ENCODE measurements at regions not wholly inside any gene's neighbourhood (a gene's known extent, or its start where the extent isn't known, plus 50 kb on each side); places are given as distances from the start of the nearest gene placed in this dataset.

DNA sequence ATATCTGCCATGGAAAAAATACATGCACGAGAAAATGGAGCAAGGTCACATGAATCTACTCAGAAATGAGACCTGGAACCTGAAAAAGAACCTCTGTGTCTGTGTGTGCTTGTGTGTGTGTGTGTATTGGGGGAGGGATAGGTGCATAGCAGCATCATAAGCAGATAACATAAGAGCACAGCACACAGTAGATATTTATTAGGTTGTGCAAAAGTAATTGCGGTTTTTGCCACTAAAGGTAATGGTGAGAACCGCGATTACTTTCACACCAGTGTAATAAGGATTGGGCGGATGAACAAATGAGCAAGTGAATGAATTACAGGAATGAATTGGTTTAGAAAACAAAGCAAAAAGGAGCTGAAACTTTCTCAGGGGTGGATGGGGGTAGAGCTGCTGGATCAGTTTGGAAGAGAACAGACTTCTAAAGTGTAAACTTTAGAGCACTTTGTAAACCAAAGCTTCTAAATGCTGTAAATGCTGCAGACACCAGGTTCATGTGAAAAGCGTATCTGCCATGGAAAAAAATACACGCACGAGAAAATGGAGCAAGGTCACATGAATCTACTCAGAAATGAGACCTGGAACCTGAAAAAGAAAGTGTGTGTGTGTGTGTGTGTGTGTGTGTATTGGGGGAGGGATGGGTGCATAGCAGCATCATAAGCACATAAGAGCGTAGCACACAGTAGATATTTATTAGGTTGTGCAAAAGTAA is 156.9 kb downstream of the TOMM20 start:
- Histone ChIP-seq H3K36me3 (ENCODE audit: control insufficient read depth, insufficient read depth, low read length) (no peaks in the 10 kb centered on the region), H3K27me3 (ENCODE audit: control insufficient read depth, insufficient read depth, low read length) (no peaks in the 10 kb centered on the region), H3K4me3 (ENCODE audit: low read depth, low read length) (no peak overlapping the region)
- DNase-seq (ENCODE audit: low read depth) = no peak
- CTCF ChIA-PET = interaction anchor here (0.9 to 2.7 kb wide), 2 partner anchors 471 to 472 kb away, joined by 3 to 11 read pairs; no protein-coding TSS in a partner anchor
- TF ChIP-seq, protein P1, sequence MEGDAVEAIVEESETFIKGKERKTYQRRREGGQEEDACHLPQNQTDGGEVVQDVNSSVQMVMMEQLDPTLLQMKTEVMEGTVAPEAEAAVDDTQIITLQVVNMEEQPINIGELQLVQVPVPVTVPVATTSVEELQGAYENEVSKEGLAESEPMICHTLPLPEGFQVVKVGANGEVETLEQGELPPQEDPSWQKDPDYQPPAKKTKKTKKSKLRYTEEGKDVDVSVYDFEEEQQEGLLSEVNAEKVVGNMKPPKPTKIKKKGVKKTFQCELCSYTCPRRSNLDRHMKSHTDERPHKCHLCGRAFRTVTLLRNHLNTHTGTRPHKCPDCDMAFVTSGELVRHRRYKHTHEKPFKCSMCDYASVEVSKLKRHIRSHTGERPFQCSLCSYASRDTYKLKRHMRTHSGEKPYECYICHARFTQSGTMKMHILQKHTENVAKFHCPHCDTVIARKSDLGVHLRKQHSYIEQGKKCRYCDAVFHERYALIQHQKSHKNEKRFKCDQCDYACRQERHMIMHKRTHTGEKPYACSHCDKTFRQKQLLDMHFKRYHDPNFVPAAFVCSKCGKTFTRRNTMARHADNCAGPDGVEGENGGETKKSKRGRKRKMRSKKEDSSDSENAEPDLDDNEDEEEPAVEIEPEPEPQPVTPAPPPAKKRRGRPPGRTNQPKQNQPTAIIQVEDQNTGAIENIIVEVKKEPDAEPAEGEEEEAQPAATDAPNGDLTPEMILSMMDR (IDR thresholded peaks at IDR 0.05; ENCODE audit: insufficient read depth, low read depth, low read length) = no peak
- POLR2A ChIA-PET = interaction anchor here (0.7 to 1.4 kb wide), 2 partner anchors 9 to 1545 kb away, joined by 4 to 7 read pairs; no protein-coding TSS in a partner anchor

DNA sequence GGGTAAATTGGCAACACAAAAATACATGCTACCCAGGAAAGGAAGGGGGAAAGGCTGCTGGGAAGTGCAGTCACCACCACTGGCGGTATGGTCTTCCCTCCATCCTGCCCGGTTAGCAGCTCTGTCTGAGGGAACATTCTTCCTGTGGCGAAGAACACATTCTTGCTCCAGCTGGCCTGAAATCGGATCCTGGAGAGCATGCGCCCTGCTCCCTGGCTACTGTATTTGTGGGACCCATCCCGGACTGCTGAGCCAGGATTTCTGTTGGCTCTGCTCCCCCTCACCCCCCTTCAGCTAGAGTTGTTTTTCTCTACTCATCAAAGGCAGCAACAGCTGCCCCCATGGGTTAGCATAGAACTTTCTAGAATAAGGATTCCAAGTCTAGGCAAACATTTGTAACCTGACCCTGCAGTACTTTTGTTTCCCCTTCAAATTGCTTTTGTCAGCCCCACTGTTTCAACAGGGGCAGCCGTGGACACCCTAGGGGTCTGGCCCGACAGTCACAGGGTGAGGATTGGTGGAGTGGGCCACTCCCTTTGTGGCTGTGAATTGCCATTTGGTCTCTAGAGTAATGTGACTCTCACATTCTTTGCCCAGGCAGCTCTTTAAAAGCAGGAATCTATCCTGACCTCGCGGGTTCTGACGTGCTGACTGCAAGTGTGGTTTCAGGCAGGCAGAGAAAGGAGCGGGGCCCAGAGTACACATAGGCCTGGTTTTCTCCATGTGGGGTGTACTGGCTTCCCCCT is 157.7 kb downstream of the TOMM20 start:
- CTCF ChIA-PET = interaction anchor here (0.9 to 2.7 kb wide), 6 partner anchors 95 to 471 kb away, joined by 3 to 12 read pairs (median 4); no protein-coding TSS in a partner anchor
- DNase-seq (ENCODE audit: low read depth) = peak; percentile 76
- POLR2A ChIA-PET = interaction anchor here (0.5 to 1.6 kb wide), 5 partner anchors 10 to 408 kb away, joined by 3 to 5 read pairs (median 4); no protein-coding TSS in a partner anchor
- TF ChIP-seq, protein P1 (IDR thresholded peaks at IDR 0.05; ENCODE audit: insufficient read depth, low read depth, low read length) = no peak
- Histone ChIP-seq H3K27me3 (ENCODE audit: control insufficient read depth, insufficient read depth, low read length) (no peaks in the 10 kb centered on the region), H3K36me3 (ENCODE audit: control insufficient read depth, insufficient read depth, low read length) (no peaks in the 10 kb centered on the region), H3K4me3 (ENCODE audit: low read depth, low read length) (no peak overlapping the region)

DNA sequence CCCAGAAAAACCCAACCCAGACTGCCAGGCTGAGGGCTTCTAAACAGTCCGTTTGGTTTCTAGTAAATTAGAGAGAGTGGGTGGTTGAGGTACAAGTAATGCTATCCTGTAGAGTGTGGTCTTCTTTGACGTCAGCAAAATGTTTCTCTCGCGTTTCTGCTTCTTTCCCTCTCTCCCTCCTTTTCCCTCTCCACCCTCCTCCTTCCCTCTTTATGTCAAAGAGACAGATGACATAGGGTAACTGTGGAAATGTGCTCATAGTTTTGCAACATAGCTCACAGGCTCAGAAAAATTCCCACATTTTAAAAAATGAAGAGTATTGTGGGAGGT is 158.3 kb downstream of the TOMM20 start:
- CTCF ChIA-PET = interaction anchor here (0.9 to 2.7 kb wide), 6 partner anchors 95 to 471 kb away, joined by 3 to 12 read pairs (median 4); no protein-coding TSS in a partner anchor
- Histone ChIP-seq H3K36me3 (ENCODE audit: control insufficient read depth, insufficient read depth, low read length) (no peaks in the 10 kb centered on the region), H3K4me3 (ENCODE audit: low read depth, low read length) (no peak overlapping the region; the same call in 1 of the 2 replicates), H3K27me3 (ENCODE audit: control insufficient read depth, insufficient read depth, low read length) (no peaks in the 10 kb centered on the region)
- POLR2A ChIA-PET = interaction anchor here (0.5 to 1.6 kb wide), 5 partner anchors 10 to 359 kb away, joined by 3 to 5 read pairs (median 3); no protein-coding TSS in a partner anchor
- no peak for DNase-seq (ENCODE audit: low read depth)
- TF ChIP-seq, protein P1 (IDR thresholded peaks at IDR 0.05; ENCODE audit: insufficient read depth, low read depth, low read length) = no peak

DNA sequence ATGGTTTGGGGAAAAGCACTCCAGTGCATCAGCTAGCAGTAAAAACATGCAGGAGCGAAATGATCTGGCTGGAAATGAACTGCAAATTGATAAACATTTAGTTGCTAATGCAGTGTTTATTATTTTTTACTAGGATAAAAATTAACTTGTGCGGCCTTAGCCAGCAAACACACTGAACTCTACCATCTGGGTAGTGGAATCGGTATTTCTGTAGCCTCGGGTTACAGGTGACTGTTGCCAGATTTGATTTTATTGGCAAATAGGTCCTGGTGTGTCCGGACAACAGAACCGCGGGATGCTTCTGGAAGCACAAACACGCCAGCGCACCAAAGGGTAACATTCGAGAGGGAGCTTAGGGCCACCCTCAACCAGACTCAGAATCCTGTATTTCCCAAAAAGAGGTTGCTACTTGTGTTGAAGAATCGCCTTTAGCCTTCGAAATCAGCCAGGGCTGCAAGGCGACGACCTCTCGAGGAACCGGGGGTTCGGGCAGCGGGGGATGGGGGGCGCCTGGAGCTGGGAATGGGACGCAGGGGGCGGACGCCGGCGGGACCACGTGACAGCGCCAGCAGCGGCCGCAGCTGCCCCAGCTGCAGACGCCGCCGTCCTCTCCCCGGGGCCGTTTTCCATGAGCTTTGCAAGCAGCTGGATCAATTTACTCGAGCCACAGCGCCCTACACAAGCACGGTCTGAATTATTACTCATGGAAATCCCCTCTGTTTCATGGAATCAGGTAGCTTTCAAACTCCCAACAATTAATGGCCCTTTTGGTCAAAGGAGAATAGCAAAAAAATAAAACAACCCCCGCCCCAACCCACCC is 158.8 kb downstream of the TOMM20 start:
- peak overlapping the region; percentile 26 for H3K4me3 ChIP-seq (ENCODE audit: low read depth, low read length)
- ChIA-PET CTCF (interaction anchor here (1.0 to 2.7 kb wide), 3 partner anchors 114 to 470 kb away, joined by 3 to 12 read pairs (median 11); no protein-coding TSS in a partner anchor), POLR2A (interaction anchor here (0.8 to 1.6 kb wide), 3 partner anchors 11 to 358 kb away, joined by 3 to 5 read pairs (median 3); no protein-coding TSS in a partner anchor)
- H3K27me3 ChIP-seq (ENCODE audit: control insufficient read depth, insufficient read depth, low read length) = no peaks in the 10 kb centered on the region
- H3K36me3 ChIP-seq (ENCODE audit: control insufficient read depth, insufficient read depth, low read length) = no peaks in the 10 kb centered on the region
- TF ChIP-seq, protein P1 (IDR thresholded peaks at IDR 0.05; ENCODE audit: insufficient read depth, low read depth, low read length) = no peak
- DNase-seq (ENCODE audit: low read depth) = peak; percentile 34

Measured in BJ (cell line).